ENCODE measurements at regions not wholly inside any gene's neighbourhood (a gene's known extent, or its start where the extent isn't known, plus 50 kb on each side); places are given as distances from the start of the nearest gene placed in this dataset.
A peak's percentile ranks its signal among the peaks of the same experiment; 100 is the strongest.

- DNase-seq, result no peak
These were observed 77.0 kb upstream of the SPATA12 start for GRCh38 chr3:56983427-56983826.

GRCh38 chr3:56981445-56982230 is 78.8 kb upstream of the SPATA12 start:
- no peak for DNase-seq

GRCh38 chr3:56980798-56981390 is 79.6 kb upstream of the SPATA12 start:
- DNase-seq, result peak; percentile 47

GRCh38 chr3:56980243-56980642 is 80.2 kb upstream of the SPATA12 start:
- DNase-seq, result no peak

GRCh38 chr3:56979791-56980190 is 80.7 kb upstream of the SPATA12 start:
- DNase-seq, result no peak

- no peak for DNase-seq
These were observed 82.9 kb upstream of the SPATA12 start for GRCh38 chr3:56977561-56977889.

GRCh38 chr3:56976651-56977560 is 83.6 kb upstream of the SPATA12 start:
- DNase-seq, result no peak

GRCh38 chr3:56975567-56975966 is 84.9 kb upstream of the SPATA12 start:
- no peak for DNase-seq

GRCh38 chr3:56974247-56974930 is 86.1 kb upstream of the SPATA12 start:
- no peak for DNase-seq

GRCh38 chr3:56971816-56972215 is 88.6 kb upstream of the SPATA12 start:
- DNase-seq, result peak; percentile 7

- no peak for DNase-seq
These were observed 89.2 kb upstream of the SPATA12 start for GRCh38 chr3:56971261-56971660.

GRCh38 chr3:56970461-56970879 is 90.0 kb upstream of the SPATA12 start:
- peak; percentile 43 for DNase-seq

GRCh38 chr3:56969851-56970250 is 90.6 kb upstream of the SPATA12 start:
- no peak for DNase-seq

GRCh38 chr3:56966509-56966908 is 94.0 kb upstream of the SPATA12 start:
- no peak for DNase-seq

- no peak for DNase-seq
These were observed 94.4 kb upstream of the SPATA12 start for GRCh38 chr3:56966104-56966503.

GRCh38 chr3:56962922-56963321 is 97.5 kb upstream of the SPATA12 start:
- DNase-seq, result no peak

GRCh38 chr3:56962206-56962605 is 98.3 kb upstream of the SPATA12 start:
- no peak for DNase-seq

- DNase-seq, result no peak
These were observed 100.1 kb upstream of the SPATA12 start for GRCh38 chr3:56960234-56960917.

GRCh38 chr3:56958879-56959278 is 101.6 kb upstream of the SPATA12 start:
- no peak for DNase-seq

- no peak for DNase-seq
These were observed 102.9 kb upstream of the SPATA12 start for GRCh38 chr3:56957522-56957921.

- DNase-seq, result no peak
These were observed 103.6 kb upstream of the SPATA12 start for GRCh38 chr3:56956906-56957305.

GRCh38 chr3:56955492-56956111 is 104.9 kb upstream of the SPATA12 start:
- DNase-seq, result no peak

All from OCI-M1 (cell line).